Glutamatergic neuron (in vitro differentiated cells): ENCODE measurements at regions not wholly inside any gene's neighbourhood (a gene's known extent, or its start where the extent isn't known, plus 50 kb on each side); places are given as distances from the start of the nearest gene placed in this dataset.

ENCODE experiments used
- DNase-seq: peaks from one replicate; pipeline ENCODE4 v3.0.0; 2022
- H3K27ac Mint-ChIP-seq: one replicate; pipeline ENCODE4 v1.8.0; 2020; ENCODE audit warnings: mild to moderate bottlenecking, mixed read lengths, inconsistent platforms; ENCODE audit not compliant: unreplicated experiment
- H3K27me3 Mint-ChIP-seq: one replicate; pipeline ENCODE4 v1.8.0; 2020; ENCODE audit warnings: mild to moderate bottlenecking, moderate library complexity, mixed read lengths, inconsistent platforms; ENCODE audit not compliant: unreplicated experiment
- H3K36me3 Mint-ChIP-seq: one replicate; pipeline ENCODE4 v1.8.0; 2020; ENCODE audit warnings: mild to moderate bottlenecking, mixed read lengths, inconsistent platforms; ENCODE audit not compliant: unreplicated experiment
- H3K4me1 Mint-ChIP-seq: one replicate; pipeline ENCODE4 v1.8.0; 2020; ENCODE audit warnings: mild to moderate bottlenecking, low read depth, mixed read lengths, inconsistent platforms; ENCODE audit not compliant: unreplicated experiment
- H3K4me3 Mint-ChIP-seq: one replicate; pipeline ENCODE4 v1.8.0; 2020; ENCODE audit warnings: mild to moderate bottlenecking, mixed read lengths, inconsistent platforms; ENCODE audit not compliant: unreplicated experiment
- H3K9me3 Mint-ChIP-seq: one replicate; pipeline ENCODE4 v1.8.0; 2020; ENCODE audit warnings: mild to moderate bottlenecking, moderate library complexity, mixed read lengths, inconsistent platforms; ENCODE audit not compliant: unreplicated experiment
- CTCF ChIP-seq: fragments of 200-600 bp; sonication (generic); IDR thresholded peaks from one replicate; pipeline ENCODE4 v1.5.0; 2021; ENCODE audit not compliant: partially characterized antibody, unreplicated experiment

DNA sequence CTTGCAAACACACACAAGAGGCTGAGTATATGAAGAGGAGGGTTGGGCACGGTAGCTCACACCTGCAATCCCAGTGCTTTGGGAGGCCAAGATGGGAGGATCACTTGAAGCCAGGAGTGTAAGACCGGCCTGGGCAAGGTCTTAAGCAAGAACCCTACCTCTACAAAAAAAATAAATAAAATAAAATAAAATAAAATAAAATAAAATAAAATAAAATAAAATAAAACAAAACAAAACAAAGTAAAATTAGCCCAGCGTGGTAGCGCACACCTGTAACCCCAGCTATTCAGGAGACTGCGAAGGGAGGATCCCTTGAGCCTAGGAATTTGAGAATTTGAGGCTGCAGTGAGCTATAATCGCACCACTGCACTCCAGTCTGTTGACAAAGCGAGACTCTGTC lies 337.9 kb downstream of the SHANK2 start:
- TF ChIP-seq CTCF: no peak
- peaks cover 8% of the 10 kb centered on the region for H3K4me1 Mint-ChIP-seq
- no peak overlapping the region for H3K4me3 Mint-ChIP-seq
- no peaks in the 10 kb centered on the region for H3K9me3 Mint-ChIP-seq
- no peaks in the 10 kb centered on the region for H3K36me3 Mint-ChIP-seq
- H3K27ac Mint-ChIP-seq: no peak overlapping the region
- DNase-seq: no peak
- peaks cover 1% of the 10 kb centered on the region for H3K27me3 Mint-ChIP-seq

GRCh38 chr11:70915158-70915985 lies 337.0 kb downstream of the SHANK2 start:
- no peak for DNase-seq
- Mint-ChIP-seq H3K36me3 (no peaks in the 10 kb centered on the region), H3K27ac (no peak overlapping the region), H3K27me3 (peaks cover 1% of the 10 kb centered on the region), H3K4me3 (no peak overlapping the region), H3K4me1 (peaks cover 8% of the 10 kb centered on the region), H3K9me3 (no peaks in the 10 kb centered on the region)
- TF ChIP-seq CTCF: no peak

DNA sequence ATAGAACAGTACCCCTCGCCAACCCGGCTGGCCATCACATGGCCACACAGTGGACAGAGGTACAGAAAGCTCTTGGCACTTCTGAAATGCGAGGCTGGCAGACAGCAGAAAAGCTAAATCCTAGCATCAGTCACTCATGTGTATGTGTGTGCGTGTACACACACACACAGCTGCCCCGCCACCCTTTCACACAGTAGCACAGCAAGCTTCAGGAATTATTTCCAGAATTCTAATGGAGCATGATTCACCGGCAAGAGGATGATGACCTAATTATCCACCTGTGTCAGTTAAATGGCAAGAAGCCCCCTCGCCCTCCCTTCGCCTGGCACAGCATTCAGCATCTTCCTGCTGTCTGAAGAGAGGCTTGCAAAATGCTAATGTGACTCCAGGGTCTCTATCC lies 336.0 kb downstream of the SHANK2 start:
- TF ChIP-seq CTCF: no peak
- H3K9me3 Mint-ChIP-seq: peaks cover 4% of the 10 kb centered on the region
- H3K36me3 Mint-ChIP-seq: no peaks in the 10 kb centered on the region

GRCh38 chr11:70918242-70918641 lies 334.1 kb downstream of the SHANK2 start:
- H3K27ac Mint-ChIP-seq: no peak overlapping the region

More for the DNA sequence above, 336.0 kb downstream of the SHANK2 start:
- Mint-ChIP-seq H3K4me1 (peaks cover 8% of the 10 kb centered on the region), H3K27me3 (peaks cover 1% of the 10 kb centered on the region), H3K27ac (no peak overlapping the region), H3K4me3 (no peak overlapping the region)
- DNase-seq: no peak

More at GRCh38 chr11:70918242-70918641, 334.1 kb downstream of the SHANK2 start:
- Mint-ChIP-seq H3K4me1 (peaks cover 8% of the 10 kb centered on the region), H3K27me3 (peaks cover 1% of the 10 kb centered on the region), H3K4me3 (no peak overlapping the region), H3K9me3 (peaks cover 7% of the 10 kb centered on the region), H3K36me3 (no peaks in the 10 kb centered on the region)
- no peak for DNase-seq
- TF ChIP-seq CTCF: no peak
